PFSK-1 (cell line): ENCODE measurements at regions not wholly inside any gene's neighbourhood (a gene's known extent, or its start where the extent isn't known, plus 50 kb on each side); places are given as distances from the start of the nearest gene placed in this dataset.

Experiments
- FOXP2 ChIP-seq: optimal IDR thresholded peaks from 2 replicates; pipeline ENCODE3; 2011; ENCODE audit warnings: borderline replicate concordance, control low read depth, inconsistent platforms; ENCODE audit not compliant: insufficient read depth; ENCODE audit errors: extremely low read length, extremely low read depth
- POLR2AphosphoS5 ChIP-seq: IDR thresholded peaks from 2 replicates; pipeline ENCODE4 v1.6.1; 2012; ENCODE audit warnings: low read depth, mild to moderate bottlenecking, control low read depth, low read length, moderate library complexity
- SIN3A ChIP-seq: IDR thresholded peaks from 2 replicates; pipeline ENCODE4 v1.6.1; 2012; ENCODE audit warnings: mild to moderate bottlenecking, low read length, moderate library complexity, borderline replicate concordance; ENCODE audit not compliant: insufficient read depth

- no peak for TF ChIP-seq POLR2AphosphoS5
- TF ChIP-seq FOXP2 = no peak
- no peak for TF ChIP-seq SIN3A
These were observed 167.2 kb upstream of the HMHB1 start for GRCh38 chr5:143644727-143645126.
